Stomach (tissue), 4 donors: ENCODE measurements at regions not wholly inside any gene's neighbourhood (a gene's known extent, or its start where the extent isn't known, plus 50 kb on each side); places are given as distances from the start of the nearest gene placed in this dataset.

Experiments used
- CTCF ChIP-seq, 7 experiments: fragments of 450-650 bp in 4 of 7; fragments of 200-600 bp in 3 of 7; sonication (generic) in 3 of 7; IDR thresholded peaks; one replicate each; pipeline ENCODE4 v1.5.1; 2016 to 2019; ENCODE audit warnings: antibody characterized with exemption in 7 of 7, control low read depth in 2 of 7, mild to moderate bottlenecking in 1 of 7
- EP300 ChIP-seq: sonication (generic); formaldehyde crosslinking; IDR thresholded peaks from one replicate; pipeline ENCODE4 v1.6.1; 2017; ENCODE audit warnings: antibody characterized with exemption
- POLR2A ChIP-seq, 4 donors: fragments of 450-650 bp; IDR thresholded peaks; one replicate each; pipeline ENCODE4 v1.6.1; 2016; ENCODE audit warnings: antibody characterized with exemption in 4 of 4, control low read depth in 2 of 4, mild to moderate bottlenecking in 1 of 4, moderate library complexity in 1 of 4
- POLR2AphosphoS5 ChIP-seq, 3 donors: sonication (generic); formaldehyde crosslinking; IDR thresholded peaks; one replicate each; pipeline ENCODE4 v1.6.1; 2016; ENCODE audit warnings: antibody characterized with exemption in 3 of 3

GRCh38 chr1:60847391-60847790 lies 235.0 kb upstream of the NFIA start:
- TF ChIP-seq CTCF (IDR thresholded peaks at IDR 0.05) (no peak), EP300 (no peak), POLR2AphosphoS5 (IDR thresholded peaks at IDR 0.05) (no peak), POLR2A (IDR thresholded peaks at IDR 0.05) (no peak)
